ENCODE measurements at regions not wholly inside any gene's neighbourhood (a gene's known extent, or its start where the extent isn't known, plus 50 kb on each side); places are given as distances from the start of the nearest gene placed in this dataset.

DNA sequence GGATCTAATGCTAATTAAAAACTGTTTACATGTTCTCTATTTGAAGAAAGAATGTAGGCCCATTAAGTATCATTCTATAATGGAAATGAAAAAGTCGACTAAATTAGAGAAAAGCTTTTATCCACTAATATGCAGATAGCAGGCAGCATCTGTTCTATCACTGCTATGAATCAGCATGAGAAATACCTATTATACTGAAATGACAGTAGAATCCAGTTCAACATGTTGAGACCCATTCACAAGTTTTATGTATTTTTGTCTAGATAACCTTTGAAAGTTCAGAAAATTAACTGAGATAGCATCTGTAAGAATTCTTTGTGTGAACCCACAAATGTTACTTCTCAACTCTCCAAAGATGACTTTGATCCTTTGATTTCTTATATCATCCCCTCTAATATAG is 1254.4 kb upstream of the ADGRL3 start:
- no peak overlapping the region for H3K4me3 ChIP-seq
- H3K27ac ChIP-seq, result no peak overlapping the region
- no peak for DNase-seq
- intact Hi-C loops (cut with DNase I), result no loop called here
- no peak for ATAC-seq
- no peaks in the 10 kb centered on the region for H3K9me3 ChIP-seq
- H3K36me3 ChIP-seq, result no peaks in the 10 kb centered on the region
- TF ChIP-seq, protein P1, sequence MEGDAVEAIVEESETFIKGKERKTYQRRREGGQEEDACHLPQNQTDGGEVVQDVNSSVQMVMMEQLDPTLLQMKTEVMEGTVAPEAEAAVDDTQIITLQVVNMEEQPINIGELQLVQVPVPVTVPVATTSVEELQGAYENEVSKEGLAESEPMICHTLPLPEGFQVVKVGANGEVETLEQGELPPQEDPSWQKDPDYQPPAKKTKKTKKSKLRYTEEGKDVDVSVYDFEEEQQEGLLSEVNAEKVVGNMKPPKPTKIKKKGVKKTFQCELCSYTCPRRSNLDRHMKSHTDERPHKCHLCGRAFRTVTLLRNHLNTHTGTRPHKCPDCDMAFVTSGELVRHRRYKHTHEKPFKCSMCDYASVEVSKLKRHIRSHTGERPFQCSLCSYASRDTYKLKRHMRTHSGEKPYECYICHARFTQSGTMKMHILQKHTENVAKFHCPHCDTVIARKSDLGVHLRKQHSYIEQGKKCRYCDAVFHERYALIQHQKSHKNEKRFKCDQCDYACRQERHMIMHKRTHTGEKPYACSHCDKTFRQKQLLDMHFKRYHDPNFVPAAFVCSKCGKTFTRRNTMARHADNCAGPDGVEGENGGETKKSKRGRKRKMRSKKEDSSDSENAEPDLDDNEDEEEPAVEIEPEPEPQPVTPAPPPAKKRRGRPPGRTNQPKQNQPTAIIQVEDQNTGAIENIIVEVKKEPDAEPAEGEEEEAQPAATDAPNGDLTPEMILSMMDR (IDR thresholded peaks at IDR 0.05), result no peak
- H3K4me1 ChIP-seq, result no peaks in the 10 kb centered on the region
- no peaks in the 10 kb centered on the region for H3K27me3 ChIP-seq

DNA sequence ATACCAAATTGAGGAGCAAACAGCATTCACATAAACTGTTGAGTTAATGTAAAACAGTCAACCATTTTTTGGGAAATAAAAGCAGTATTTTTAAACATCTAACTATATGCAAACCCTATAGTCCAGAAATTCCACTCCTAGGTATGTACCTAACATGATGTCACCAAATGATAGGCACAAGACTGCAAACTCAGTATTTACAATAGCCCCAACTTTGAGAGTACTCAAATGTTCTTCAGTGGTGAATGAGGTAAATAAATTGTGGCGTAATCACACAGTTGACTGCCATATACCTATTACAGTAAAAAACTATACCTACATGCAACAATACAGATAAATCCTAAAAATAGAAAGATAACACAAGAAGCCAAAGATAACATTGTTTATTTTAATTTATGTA is 1243.8 kb upstream of the ADGRL3 start:
- TF ChIP-seq, protein P1 (IDR thresholded peaks at IDR 0.05), result no peak
- intact Hi-C loops (cut with DNase I), result no loop called here
- ATAC-seq (peak; percentile 78), DNase-seq (no peak)
- Histone ChIP-seq H3K4me1 (no peaks in the 10 kb centered on the region), H3K27me3 (no peaks in the 10 kb centered on the region), H3K4me3 (no peak overlapping the region), H3K9me3 (no peaks in the 10 kb centered on the region), H3K27ac (no peak overlapping the region), H3K36me3 (no peaks in the 10 kb centered on the region)

DNA sequence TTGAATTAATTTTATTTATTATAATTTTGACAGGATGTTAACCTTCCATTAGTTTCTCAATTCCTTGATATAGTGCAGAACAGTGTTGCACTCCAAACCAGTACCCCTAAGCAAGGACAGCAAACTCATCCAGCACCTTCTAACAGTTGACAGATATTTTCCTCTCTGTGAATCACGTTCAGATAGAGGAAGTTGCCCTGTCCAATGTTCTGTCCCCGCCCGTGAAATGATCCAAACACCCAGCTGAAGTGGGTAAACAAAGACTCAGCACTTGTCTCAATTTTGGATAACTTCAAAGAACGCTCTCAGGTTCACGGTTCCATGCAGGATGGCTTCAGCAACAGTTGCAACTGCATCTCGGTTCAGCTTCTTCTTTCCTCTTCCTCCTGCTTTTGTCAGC is 1240.0 kb upstream of the ADGRL3 start:
- ATAC-seq, result no peak
- no peak for DNase-seq
- Histone ChIP-seq H3K27ac (no peak overlapping the region), H3K4me1 (no peaks in the 10 kb centered on the region), H3K27me3 (no peaks in the 10 kb centered on the region), H3K36me3 (no peaks in the 10 kb centered on the region), H3K9me3 (no peaks in the 10 kb centered on the region), H3K4me3 (no peak overlapping the region)
- intact Hi-C loops (cut with DNase I), result no loop called here
- TF ChIP-seq, protein P1 (IDR thresholded peaks at IDR 0.05), result no peak

DNA sequence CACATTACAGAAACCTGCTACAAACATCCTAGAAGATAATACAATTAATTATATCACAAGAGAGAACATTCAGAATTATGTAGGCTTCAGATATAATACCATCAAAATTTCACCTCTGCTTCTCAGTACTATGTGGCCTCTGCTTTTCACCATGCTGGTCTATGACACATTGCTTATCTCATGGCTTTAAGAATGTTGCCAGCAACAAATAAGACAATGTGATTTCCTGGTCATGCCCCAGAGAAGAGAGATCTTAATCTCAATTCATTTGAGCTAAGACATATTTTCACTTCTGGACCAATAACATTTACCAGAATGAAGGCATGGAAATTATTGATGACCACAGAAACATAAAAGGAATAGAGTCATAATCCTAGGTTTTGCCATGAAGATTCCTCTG is 1233.4 kb upstream of the ADGRL3 start:
- H3K9me3 ChIP-seq, result no peaks in the 10 kb centered on the region
- intact Hi-C loops (cut with DNase I), result no loop called here
- no peak overlapping the region for H3K4me3 ChIP-seq
- H3K4me1 ChIP-seq, result no peaks in the 10 kb centered on the region
- TF ChIP-seq, protein P1 (IDR thresholded peaks at IDR 0.05), result no peak
- DNase-seq, result no peak
- no peak for ATAC-seq
- no peaks in the 10 kb centered on the region for H3K27me3 ChIP-seq
- no peak overlapping the region for H3K27ac ChIP-seq
- H3K36me3 ChIP-seq, result no peaks in the 10 kb centered on the region

DNA sequence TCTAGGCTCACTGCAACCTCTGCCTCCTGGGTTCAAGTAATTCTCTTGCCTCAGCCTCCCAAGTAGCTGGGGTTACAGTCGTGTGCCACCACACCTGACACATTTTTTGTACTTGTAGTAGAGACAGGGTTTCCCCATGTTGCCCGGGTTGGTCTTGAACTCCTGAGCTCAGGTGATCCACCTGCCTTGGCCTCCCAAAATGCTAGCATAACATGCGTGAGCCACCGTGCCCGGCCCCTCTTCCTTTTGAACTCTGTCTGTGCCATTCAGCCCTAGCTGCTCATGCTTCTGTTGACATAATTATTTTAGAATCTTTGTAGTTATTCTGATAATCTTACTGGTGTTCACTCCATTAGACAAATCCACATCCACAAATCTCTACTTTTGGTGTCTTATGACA is 1231.3 kb upstream of the ADGRL3 start:
- TF ChIP-seq, protein P1 (IDR thresholded peaks at IDR 0.05), result no peak
- ATAC-seq (no peak), DNase-seq (no peak)
- intact Hi-C loops (cut with DNase I), result no loop called here
- no peaks in the 10 kb centered on the region for H3K9me3 ChIP-seq
- H3K4me3 ChIP-seq, result no peak overlapping the region
- no peak overlapping the region for H3K27ac ChIP-seq
- no peaks in the 10 kb centered on the region for H3K4me1 ChIP-seq
- no peaks in the 10 kb centered on the region for H3K27me3 ChIP-seq
- H3K36me3 ChIP-seq, result no peaks in the 10 kb centered on the region

DNA sequence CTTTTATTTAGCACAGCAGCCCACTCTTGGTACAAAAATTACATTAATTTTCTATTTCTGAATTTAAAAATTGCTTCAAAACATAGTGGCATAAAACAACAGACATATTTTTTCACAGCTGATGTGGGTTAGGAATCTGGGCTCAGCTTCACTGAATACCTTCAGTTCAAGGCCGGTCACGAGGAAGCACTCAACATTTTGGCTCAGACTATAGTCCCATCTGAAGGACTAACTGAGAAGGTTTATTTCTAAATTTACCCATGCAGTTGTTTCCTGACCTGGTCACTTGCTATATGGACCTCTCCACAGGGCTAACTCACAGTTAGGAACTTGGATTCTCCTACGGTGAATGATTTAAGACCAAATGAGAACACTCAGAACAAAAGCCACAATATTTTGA is 1230.2 kb upstream of the ADGRL3 start:
- Histone ChIP-seq H3K27me3 (no peaks in the 10 kb centered on the region), H3K27ac (no peak overlapping the region), H3K9me3 (no peaks in the 10 kb centered on the region), H3K4me3 (no peak overlapping the region), H3K36me3 (no peaks in the 10 kb centered on the region), H3K4me1 (no peaks in the 10 kb centered on the region)
- ATAC-seq (peak; percentile 55), DNase-seq (no peak)
- TF ChIP-seq, protein P1 (IDR thresholded peaks at IDR 0.05), result no peak
- intact Hi-C loops (cut with DNase I), result no loop called here
